ENCODE measurements at regions not wholly inside any gene's neighbourhood (a gene's known extent, or its start where the extent isn't known, plus 50 kb on each side); places are given as distances from the start of the nearest gene placed in this dataset.

- no peak overlapping the region for H3K4me3 ChIP-seq (ENCODE audit: low read depth, low read length)
- TF ChIP-seq CTCF (IDR thresholded peaks at IDR 0.05; ENCODE audit: insufficient read depth, low read length, poor library complexity, severe bottlenecking) = no peak
- H3K36me3 ChIP-seq (ENCODE audit: control insufficient read depth, insufficient read depth, low read length) = no peaks in the 10 kb centered on the region
- no peaks in the 10 kb centered on the region for H3K27me3 ChIP-seq (ENCODE audit: control insufficient read depth, insufficient read depth, low read length)
- DNase-seq (ENCODE audit: low read depth) = no peak
Observed at GRCh38 chr2:176592216-176592615, 323.0 kb downstream of the MTX2 start.

- TF ChIP-seq CTCF (IDR thresholded peaks at IDR 0.05; ENCODE audit: insufficient read depth, low read length, poor library complexity, severe bottlenecking) = no peak
- no peak for DNase-seq (ENCODE audit: low read depth)
- Histone ChIP-seq H3K36me3 (ENCODE audit: control insufficient read depth, insufficient read depth, low read length) (no peaks in the 10 kb centered on the region), H3K27me3 (ENCODE audit: control insufficient read depth, insufficient read depth, low read length) (no peaks in the 10 kb centered on the region), H3K4me3 (ENCODE audit: low read depth, low read length) (no peak overlapping the region)
Observed at GRCh38 chr2:176595986-176596385, 326.7 kb downstream of the MTX2 start.

- TF ChIP-seq CTCF (IDR thresholded peaks at IDR 0.05; ENCODE audit: insufficient read depth, low read length, poor library complexity, severe bottlenecking) = no peak
- Histone ChIP-seq H3K27me3 (ENCODE audit: control insufficient read depth, insufficient read depth, low read length) (no peaks in the 10 kb centered on the region), H3K4me3 (ENCODE audit: low read depth, low read length) (no peak overlapping the region), H3K36me3 (ENCODE audit: control insufficient read depth, insufficient read depth, low read length) (no peaks in the 10 kb centered on the region)
- no peak for DNase-seq (ENCODE audit: low read depth)
Observed at GRCh38 chr2:176597916-176598315, 328.7 kb downstream of the MTX2 start.

GRCh38 chr2:176598351-176598750 lies 329.1 kb downstream of the MTX2 start:
- no peak for TF ChIP-seq CTCF (IDR thresholded peaks at IDR 0.05; ENCODE audit: insufficient read depth, low read length, poor library complexity, severe bottlenecking)

GRCh38 chr2:176599796-176600485 lies 330.7 kb downstream of the MTX2 start:
- H3K4me3 ChIP-seq (ENCODE audit: low read depth, low read length) = no peak overlapping the region
- H3K36me3 ChIP-seq (ENCODE audit: control insufficient read depth, insufficient read depth, low read length) = no peaks in the 10 kb centered on the region
- TF ChIP-seq CTCF (IDR thresholded peaks at IDR 0.05; ENCODE audit: insufficient read depth, low read length, poor library complexity, severe bottlenecking) = no peak
- H3K27me3 ChIP-seq (ENCODE audit: control insufficient read depth, insufficient read depth, low read length) = no peaks in the 10 kb centered on the region
- DNase-seq (ENCODE audit: low read depth) = no peak

More at GRCh38 chr2:176598351-176598750, 329.1 kb downstream of the MTX2 start:
- no peaks in the 10 kb centered on the region for H3K36me3 ChIP-seq (ENCODE audit: control insufficient read depth, insufficient read depth, low read length)
- no peak overlapping the region for H3K4me3 ChIP-seq (ENCODE audit: low read depth, low read length)
- DNase-seq (ENCODE audit: low read depth) = no peak
- H3K27me3 ChIP-seq (ENCODE audit: control insufficient read depth, insufficient read depth, low read length) = no peaks in the 10 kb centered on the region

GRCh38 chr2:176601066-176601465 lies 331.8 kb downstream of the MTX2 start:
- TF ChIP-seq CTCF (IDR thresholded peaks at IDR 0.05; ENCODE audit: insufficient read depth, low read length, poor library complexity, severe bottlenecking) = no peak
- H3K27me3 ChIP-seq (ENCODE audit: control insufficient read depth, insufficient read depth, low read length) = no peaks in the 10 kb centered on the region
- no peaks in the 10 kb centered on the region for H3K36me3 ChIP-seq (ENCODE audit: control insufficient read depth, insufficient read depth, low read length)
- no peak for DNase-seq (ENCODE audit: low read depth)
- H3K4me3 ChIP-seq (ENCODE audit: low read depth, low read length) = no peak overlapping the region
